ENCODE measurements at regions not wholly inside any gene's neighbourhood (a gene's known extent, or its start where the extent isn't known, plus 50 kb on each side); places are given as distances from the start of the nearest gene placed in this dataset.
"Not testable (repeated sequence)": the region's sequence is repeated elsewhere in the genome, so short reads cannot be mapped to it uniquely, and the experiment has no call there.

- no peak for DNase-seq (ENCODE audit: low read depth, low spot score)
Observed at GRCh38 chr14:89533136-89533535, 116.1 kb upstream of the FOXN3 start.

GRCh38 chr14:89531661-89532335 lies 114.8 kb upstream of the FOXN3 start:
- no peak for DNase-seq (ENCODE audit: low read depth, low spot score)

GRCh38 chr14:89524990-89525667 lies 108.1 kb upstream of the FOXN3 start:
- no peak for DNase-seq (ENCODE audit: low read depth, low spot score)

GRCh38 chr14:89524412-89524811 lies 107.4 kb upstream of the FOXN3 start:
- DNase-seq (ENCODE audit: low read depth, low spot score): no peak

- DNase-seq (ENCODE audit: low read depth, low spot score): no peak
Observed at GRCh38 chr14:89521988-89522387, 105.0 kb upstream of the FOXN3 start.

- DNase-seq (ENCODE audit: low read depth, low spot score): no peak
Observed at GRCh38 chr14:89519040-89519439, 102.0 kb upstream of the FOXN3 start.

- DNase-seq (ENCODE audit: low read depth, low spot score): no peak
Observed at GRCh38 chr14:89516173-89516572, 99.1 kb upstream of the FOXN3 start.

GRCh38 chr14:89514601-89515000 lies 97.6 kb upstream of the FOXN3 start:
- DNase-seq (ENCODE audit: low read depth, low spot score): no peak

GRCh38 chr14:89509891-89510290 lies 92.9 kb upstream of the FOXN3 start:
- DNase-seq (ENCODE audit: low read depth, low spot score): no peak

GRCh38 chr14:89508863-89509262 lies 91.8 kb upstream of the FOXN3 start:
- no peak for DNase-seq (ENCODE audit: low read depth, low spot score)

GRCh38 chr14:89507926-89508460 lies 91.0 kb upstream of the FOXN3 start:
- no peak for DNase-seq (ENCODE audit: low read depth, low spot score)

- no peak for DNase-seq (ENCODE audit: low read depth, low spot score)
Observed at GRCh38 chr14:89507521-89507920, 90.5 kb upstream of the FOXN3 start.

GRCh38 chr14:89506891-89507452 lies 89.9 kb upstream of the FOXN3 start:
- DNase-seq (ENCODE audit: low read depth, low spot score): not testable (repeated sequence)

- DNase-seq (ENCODE audit: low read depth, low spot score): no peak
Observed at GRCh38 chr14:89504602-89505313, 87.7 kb upstream of the FOXN3 start.

GRCh38 chr14:89504091-89504490 lies 87.1 kb upstream of the FOXN3 start:
- DNase-seq (ENCODE audit: low read depth, low spot score): no peak

GRCh38 chr14:89503431-89503996 lies 86.5 kb upstream of the FOXN3 start:
- no peak for DNase-seq (ENCODE audit: low read depth, low spot score)

- DNase-seq (ENCODE audit: low read depth, low spot score): no peak
Observed at GRCh38 chr14:89502966-89503365, 85.9 kb upstream of the FOXN3 start.

- no peak for DNase-seq (ENCODE audit: low read depth, low spot score)
Observed at GRCh38 chr14:89501381-89501780, 84.3 kb upstream of the FOXN3 start.

GRCh38 chr14:89500303-89500702 lies 83.3 kb upstream of the FOXN3 start:
- no peak for DNase-seq (ENCODE audit: low read depth, low spot score)

GRCh38 chr14:89498878-89499277 lies 81.8 kb upstream of the FOXN3 start:
- no peak for DNase-seq (ENCODE audit: low read depth, low spot score)

GRCh38 chr14:89495718-89496117 lies 78.7 kb upstream of the FOXN3 start:
- DNase-seq (ENCODE audit: low read depth, low spot score): no peak
